NB4 (cell line): ENCODE measurements at regions not wholly inside any gene's neighbourhood (a gene's known extent, or its start where the extent isn't known, plus 50 kb on each side); places are given as distances from the start of the nearest gene placed in this dataset.

Source experiments
- MYC ChIP-seq: IDR thresholded peaks from 2 replicates; pipeline ENCODE4 v1.6.1; 2011; ENCODE audit warnings: low read depth, low read length
- POLR2A ChIP-seq: IDR thresholded peaks from 2 replicates; pipeline ENCODE4 v1.6.1; 2011; ENCODE audit warnings: mild to moderate bottlenecking; ENCODE audit not compliant: insufficient read length; ENCODE audit errors: extremely low read depth
- TF ChIP-seq, protein P1 (sequence below): IDR thresholded peaks from one replicate; pipeline ENCODE4 v1.5.1; 2012; ENCODE audit warnings: low read depth, low read length
- TF ChIP-seq, protein P2 (sequence below): IDR thresholded peaks from 2 replicates; pipeline ENCODE4 v1.6.1; 2011; ENCODE audit warnings: low read depth, low read length

DNA sequence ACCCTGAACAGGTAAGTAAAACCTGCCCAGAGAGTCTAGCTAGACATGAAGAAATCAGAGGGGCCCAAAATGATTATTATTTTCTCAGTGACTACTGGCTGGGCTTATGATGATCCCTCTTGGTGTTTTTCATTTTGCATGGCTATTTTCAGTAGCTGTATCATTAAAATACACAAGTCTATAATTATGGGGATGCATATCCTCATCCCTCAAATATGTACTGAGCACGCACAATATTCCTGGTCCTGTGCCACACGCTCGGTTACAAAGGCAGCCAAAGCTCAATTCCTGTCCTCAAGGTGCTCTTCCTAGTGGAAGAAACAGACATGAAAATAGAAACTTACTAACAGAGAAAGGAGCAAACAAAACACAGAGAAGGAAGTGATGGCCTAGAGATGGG, 180.0 kb downstream of the DAD1 start:
- TF ChIP-seq POLR2A (no peak), MYC (no peak)
- TF ChIP-seq, protein P1, sequence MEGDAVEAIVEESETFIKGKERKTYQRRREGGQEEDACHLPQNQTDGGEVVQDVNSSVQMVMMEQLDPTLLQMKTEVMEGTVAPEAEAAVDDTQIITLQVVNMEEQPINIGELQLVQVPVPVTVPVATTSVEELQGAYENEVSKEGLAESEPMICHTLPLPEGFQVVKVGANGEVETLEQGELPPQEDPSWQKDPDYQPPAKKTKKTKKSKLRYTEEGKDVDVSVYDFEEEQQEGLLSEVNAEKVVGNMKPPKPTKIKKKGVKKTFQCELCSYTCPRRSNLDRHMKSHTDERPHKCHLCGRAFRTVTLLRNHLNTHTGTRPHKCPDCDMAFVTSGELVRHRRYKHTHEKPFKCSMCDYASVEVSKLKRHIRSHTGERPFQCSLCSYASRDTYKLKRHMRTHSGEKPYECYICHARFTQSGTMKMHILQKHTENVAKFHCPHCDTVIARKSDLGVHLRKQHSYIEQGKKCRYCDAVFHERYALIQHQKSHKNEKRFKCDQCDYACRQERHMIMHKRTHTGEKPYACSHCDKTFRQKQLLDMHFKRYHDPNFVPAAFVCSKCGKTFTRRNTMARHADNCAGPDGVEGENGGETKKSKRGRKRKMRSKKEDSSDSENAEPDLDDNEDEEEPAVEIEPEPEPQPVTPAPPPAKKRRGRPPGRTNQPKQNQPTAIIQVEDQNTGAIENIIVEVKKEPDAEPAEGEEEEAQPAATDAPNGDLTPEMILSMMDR, result no peak
- TF ChIP-seq, protein P2, sequence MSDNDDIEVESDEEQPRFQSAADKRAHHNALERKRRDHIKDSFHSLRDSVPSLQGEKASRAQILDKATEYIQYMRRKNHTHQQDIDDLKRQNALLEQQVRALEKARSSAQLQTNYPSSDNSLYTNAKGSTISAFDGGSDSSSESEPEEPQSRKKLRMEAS, result no peak
